ENCODE measurements at regions not wholly inside any gene's neighbourhood (a gene's known extent, or its start where the extent isn't known, plus 50 kb on each side); places are given as distances from the start of the nearest gene placed in this dataset.

DNA sequence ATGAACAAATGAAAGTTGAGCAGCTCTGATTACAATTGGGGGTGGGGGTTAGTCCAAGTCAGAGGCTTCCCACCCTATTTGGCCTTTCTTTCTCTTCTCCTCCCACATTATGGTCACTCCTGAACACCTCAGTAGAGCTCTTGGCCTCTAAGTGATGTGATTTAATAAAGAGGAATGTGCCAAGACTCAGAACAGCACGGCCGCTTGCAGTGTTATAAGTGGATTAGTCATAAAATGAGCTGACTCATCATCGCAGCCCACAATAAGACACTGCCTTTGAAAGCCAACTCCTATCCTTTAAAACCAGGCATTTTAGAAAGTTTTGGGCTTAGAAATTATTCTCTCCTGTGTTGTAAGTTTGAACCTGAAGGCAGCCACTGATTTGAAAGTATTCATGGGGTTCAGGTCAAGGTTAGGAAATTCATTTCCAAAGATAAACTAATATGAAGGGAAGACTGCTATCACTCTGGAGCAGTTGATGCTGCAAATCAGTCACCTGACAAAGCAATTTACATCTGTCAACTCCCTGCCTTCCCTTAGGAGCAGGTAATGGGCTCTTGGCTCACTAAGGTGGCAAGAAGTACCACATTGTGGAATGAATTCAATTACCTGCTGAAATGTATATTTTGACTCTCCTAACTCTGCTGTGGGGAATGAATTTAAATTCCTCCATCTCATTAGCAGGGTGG is 283.6 kb upstream of the NMUR2 start:
- DNase-seq (ENCODE audit: low read depth), result peak; percentile 94
- no peak overlapping the region for H3K4me3 ChIP-seq (ENCODE audit: low read length)
- no peak for TF ChIP-seq CTCF (conservative IDR thresholded peaks at IDR 0.05; ENCODE audit: low read depth, low read length)

- no peak for TF ChIP-seq CTCF (conservative IDR thresholded peaks at IDR 0.05; ENCODE audit: low read depth, low read length)
- no peak overlapping the region for H3K4me3 ChIP-seq (ENCODE audit: low read length)
- peak; percentile 56 for DNase-seq (ENCODE audit: low read depth)
These were observed 284.2 kb upstream of the NMUR2 start for GRCh38 chr5:152689250-152689711.

- DNase-seq (ENCODE audit: low read depth), result no peak
- no peak overlapping the region for H3K4me3 ChIP-seq (ENCODE audit: low read length)
- no peak for TF ChIP-seq CTCF (conservative IDR thresholded peaks at IDR 0.05; ENCODE audit: low read depth, low read length)
These were observed 289.2 kb upstream of the NMUR2 start for GRCh38 chr5:152694231-152694630.

GRCh38 chr5:152701305-152701949 is 296.3 kb upstream of the NMUR2 start:
- DNase-seq (ENCODE audit: low read depth), result no peak
- TF ChIP-seq CTCF (conservative IDR thresholded peaks at IDR 0.05; ENCODE audit: low read depth, low read length), result no peak
- no peak overlapping the region for H3K4me3 ChIP-seq (ENCODE audit: low read length)

- TF ChIP-seq CTCF (conservative IDR thresholded peaks at IDR 0.05; ENCODE audit: low read depth, low read length), result no peak
- DNase-seq (ENCODE audit: low read depth), result no peak
- no peak overlapping the region for H3K4me3 ChIP-seq (ENCODE audit: low read length)
These were observed 299.2 kb upstream of the NMUR2 start for GRCh38 chr5:152704286-152704685.

DNA sequence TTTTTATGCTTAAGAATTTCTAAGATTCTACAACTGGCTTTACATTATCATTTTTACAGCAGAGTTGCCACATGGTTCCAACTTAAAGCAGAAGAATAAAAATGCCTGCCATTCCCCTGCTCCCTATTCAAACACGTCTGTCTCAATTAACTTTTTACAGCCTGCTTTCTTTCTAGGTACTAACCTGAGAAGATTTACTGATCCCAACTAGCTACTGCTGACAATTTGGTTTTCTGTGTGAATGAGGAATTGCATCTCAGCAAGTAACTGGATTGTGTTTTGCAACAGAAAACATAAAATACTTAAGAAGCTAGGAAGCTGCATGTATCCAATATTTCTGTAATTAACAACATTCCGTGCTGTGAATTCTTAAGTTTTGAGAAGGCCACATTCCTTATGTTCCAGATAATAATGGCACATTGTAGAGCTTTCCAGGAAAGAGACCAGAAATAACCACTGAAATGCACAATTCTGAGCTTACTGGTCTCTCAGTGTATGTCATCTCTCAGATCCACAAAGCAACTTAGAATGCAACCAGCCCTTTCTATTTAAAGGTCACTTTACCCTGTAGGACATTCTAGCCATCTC is 306.8 kb upstream of the NMUR2 start:
- no peak overlapping the region for H3K4me3 ChIP-seq (ENCODE audit: low read length)
- no peak for TF ChIP-seq CTCF (conservative IDR thresholded peaks at IDR 0.05; ENCODE audit: low read depth, low read length)
- peak; percentile 29 for DNase-seq (ENCODE audit: low read depth)
